ENCODE measurements at regions not wholly inside any gene's neighbourhood (a gene's known extent, or its start where the extent isn't known, plus 50 kb on each side); places are given as distances from the start of the nearest gene placed in this dataset.

- no peak overlapping the region for H2BK120ac ChIP-seq (ENCODE audit: low read depth, low read length, poor library complexity, severe bottlenecking)
- no peak overlapping the region for H3K9ac ChIP-seq (ENCODE audit: extremely low read depth, insufficient read length, low read length)
- H4K20me1 ChIP-seq (ENCODE audit: control insufficient read depth, insufficient read depth, insufficient read length) = no peaks in the 10 kb centered on the region
- H3K18ac ChIP-seq (ENCODE audit: insufficient read length, low read depth, low read length) = no peak overlapping the region
- H3K36me3 Mint-ChIP-seq (ENCODE audit: insufficient read depth in 1 of 3, low read depth in 3 of 3) = no peaks in the 10 kb centered on the region
- H3K27ac Mint-ChIP-seq = no peak overlapping the region
- no peak overlapping the region for H3K23ac ChIP-seq (ENCODE audit: insufficient read length, low read depth, low read length)
- H2BK12ac ChIP-seq (ENCODE audit: insufficient read length, low read depth, low read length) = no peak overlapping the region
- H3K4me1 ChIP-seq (ENCODE audit: insufficient read depth, low read length) = no peaks in the 10 kb centered on the region
- H4K8ac ChIP-seq (replicated peaks; ENCODE audit: insufficient read length, low read depth, low read length) = no peak overlapping the region
- H2AK5ac ChIP-seq (ENCODE audit: insufficient read length, low read length) = no peak overlapping the region
- no peaks in the 10 kb centered on the region for H3K9me3 ChIP-seq (ENCODE audit: control insufficient read depth, low read depth, low read length)
- no peak for TF ChIP-seq CTCF (conservative IDR thresholded peaks at IDR 0.05)
- H2AFZ ChIP-seq (ENCODE audit: low read length) = no peak overlapping the region
- H3K27me3 ChIP-seq (ENCODE audit: insufficient read depth, low read length) = no peaks in the 10 kb centered on the region
- no peak for DNase-seq
- peaks cover 9 to 11% of the 10 kb centered on the region in 2 experiments for H3K4me1 Mint-ChIP-seq
- no peak overlapping the region for H3K4me3 Mint-ChIP-seq
- H3K79me1 ChIP-seq (ENCODE audit: insufficient read depth, low read depth, low read length, poor library complexity, severe bottlenecking) = no peaks in the 10 kb centered on the region
- no peaks in the 10 kb centered on the region for H3K23me2 ChIP-seq (ENCODE audit: insufficient read length, low read depth, low read length, poor library complexity, severe bottlenecking)
- H3K9me3 Mint-ChIP-seq = no peaks in the 10 kb centered on the region; a peak in 1 of 5 replicates
- H2BK15ac ChIP-seq (ENCODE audit: low read depth, low read length) = no peak overlapping the region
- no peak overlapping the region for H3K4me2 ChIP-seq (ENCODE audit: insufficient read depth, insufficient read length, low read length)
- H4K5ac ChIP-seq (ENCODE audit: insufficient read length, low read depth, low read length) = no peak overlapping the region
- no peaks in the 10 kb centered on the region for H3K79me2 ChIP-seq (ENCODE audit: insufficient read depth, low read length)
- no CpG with 5 or more reads among the region's 1 CpG for WGBS (ENCODE audit: extremely low coverage, insufficient read length, low lambda C conversion rate)
- no peak overlapping the region for H2BK5ac ChIP-seq (ENCODE audit: insufficient read length, low read length)
- no peak overlapping the region for H3T11ph ChIP-seq (ENCODE audit: low read length)
- H3K27me3 Mint-ChIP-seq (ENCODE audit: low read depth) = no peaks in the 10 kb centered on the region
- H3K56ac ChIP-seq (ENCODE audit: insufficient read length, low read depth, low read length) = no peak overlapping the region
- H4K91ac ChIP-seq (ENCODE audit: insufficient read length, low read depth, low read length) = no peak overlapping the region
- no peak overlapping the region for H2BK20ac ChIP-seq (ENCODE audit: low read depth, low read length, poor library complexity, severe bottlenecking)
- H3K27ac ChIP-seq (ENCODE audit: insufficient read length, low read depth, low read length) = no peak overlapping the region
- H3K14ac ChIP-seq (ENCODE audit: insufficient read depth, low read length) = no peak overlapping the region
- H3K4ac ChIP-seq (ENCODE audit: low read depth, low read length) = no peak overlapping the region
Observed at GRCh38 chr5:107303171-107303968, 367.4 kb downstream of the EFNA5 start.
